IPS-20b (cell line): ENCODE measurements at regions not wholly inside any gene's neighbourhood (a gene's known extent, or its start where the extent isn't known, plus 50 kb on each side); places are given as distances from the start of the nearest gene placed in this dataset.

Experiments used
- H3K27ac ChIP-seq: one replicate; pipeline ENCODE4 v1.5.1; 2013; ENCODE audit warnings: low read length
- H3K27me3 ChIP-seq: 2 replicates; pipeline ENCODE4 v1.6.1; 2013; ENCODE audit warnings: mild to moderate bottlenecking, low read length, inconsistent platforms; ENCODE audit not compliant: insufficient read depth
- H3K36me3 ChIP-seq: 2 replicates; pipeline ENCODE4 v1.6.1; 2013; ENCODE audit warnings: low read depth, mild to moderate bottlenecking, inconsistent platforms, low read length, moderate library complexity; ENCODE audit not compliant: insufficient read depth
- H3K4me1 ChIP-seq: 2 replicates; pipeline ENCODE4 v1.6.1; 2013; ENCODE audit warnings: mild to moderate bottlenecking, control low read depth, inconsistent platforms, low read length, moderate library complexity; ENCODE audit not compliant: insufficient read depth
- H3K4me3 ChIP-seq: 2 replicates; pipeline ENCODE4 v1.5.1; 2013; ENCODE audit warnings: mild to moderate bottlenecking, low read length, inconsistent platforms
- H3K9ac ChIP-seq: 2 replicates; pipeline ENCODE4 v1.6.1; 2013; ENCODE audit warnings: low read depth, mild to moderate bottlenecking, inconsistent platforms, low read length, moderate library complexity
- H3K9me3 ChIP-seq: 2 replicates; pipeline ENCODE4 v1.6.1; 2013; ENCODE audit warnings: mild to moderate bottlenecking, low read depth, low read length, inconsistent platforms; ENCODE audit not compliant: insufficient read depth

DNA sequence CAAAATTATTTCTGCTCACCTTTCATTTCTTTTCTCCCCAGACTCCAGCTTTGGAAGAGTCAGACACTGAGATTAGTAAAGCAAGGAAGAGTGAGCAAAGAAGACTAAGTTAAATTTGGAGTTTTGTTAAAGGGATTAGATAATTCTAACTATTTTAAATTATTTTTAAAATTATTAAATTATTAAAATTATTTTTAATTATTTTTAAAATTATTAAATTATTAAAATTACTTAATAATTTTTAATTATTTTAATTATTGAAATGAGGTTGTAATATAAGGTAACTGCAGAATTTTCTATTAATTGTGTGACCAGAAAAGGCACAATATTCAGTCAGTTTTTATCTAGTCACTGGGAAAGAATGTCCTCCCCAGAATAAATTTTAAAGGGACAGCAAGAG is 185.0 kb upstream of the EOMES start:
- Histone ChIP-seq H3K9me3 (no peaks in the 10 kb centered on the region), H3K9ac (no peak overlapping the region), H3K4me3 (no peak overlapping the region), H3K36me3 (no peaks in the 10 kb centered on the region), H3K27ac (no peak overlapping the region), H3K4me1 (peaks cover 2% of the 10 kb centered on the region; the same call in 1 of the 2 replicates), H3K27me3 (no peaks in the 10 kb centered on the region)

DNA sequence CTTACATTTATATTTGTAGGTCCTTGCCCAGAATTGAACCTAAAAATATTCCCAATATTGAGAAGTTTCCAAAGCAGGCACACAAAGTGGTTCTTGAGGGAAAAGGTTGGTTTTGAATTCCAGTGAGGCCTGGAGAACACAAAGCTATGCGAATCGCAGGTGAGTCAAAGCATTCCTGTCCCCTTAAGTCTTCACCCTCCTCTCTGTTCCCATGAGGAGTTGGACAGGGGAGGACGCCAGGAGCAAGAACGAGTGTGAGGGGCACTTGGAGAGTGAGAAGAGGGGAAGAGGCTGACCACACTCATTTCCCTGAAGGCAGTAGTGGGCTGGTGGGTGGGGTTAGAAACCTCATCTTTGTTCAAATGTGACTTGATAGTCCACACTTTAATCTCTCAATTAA is 185.8 kb upstream of the EOMES start:
- Histone ChIP-seq H3K27ac (no peak overlapping the region), H3K27me3 (no peaks in the 10 kb centered on the region), H3K9me3 (no peaks in the 10 kb centered on the region), H3K4me3 (no peak overlapping the region), H3K9ac (no peak overlapping the region), H3K36me3 (no peaks in the 10 kb centered on the region), H3K4me1 (peaks cover 2% of the 10 kb centered on the region; the same call in 1 of the 2 replicates)

DNA sequence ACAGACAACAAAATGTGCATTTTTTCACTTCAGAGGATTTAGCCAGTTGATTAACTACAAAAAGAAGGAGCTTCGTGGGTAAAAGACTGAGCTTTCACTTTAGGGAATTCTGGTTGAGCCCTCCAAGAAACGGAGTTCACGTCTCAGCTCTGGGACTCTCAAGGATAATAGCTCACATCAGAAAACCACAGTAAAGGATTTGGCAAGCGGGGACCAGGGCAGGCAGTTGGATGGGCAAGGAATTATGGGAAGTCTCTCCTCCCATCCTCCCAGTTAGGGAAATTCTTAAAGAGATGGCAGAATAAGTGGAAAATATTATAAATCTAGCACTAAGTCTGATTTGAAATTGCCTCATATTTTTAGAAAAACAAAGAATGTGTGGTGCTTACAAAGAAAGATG is 188.3 kb upstream of the EOMES start:
- Histone ChIP-seq H3K27me3 (no peaks in the 10 kb centered on the region), H3K9ac (no peak overlapping the region), H3K9me3 (no peaks in the 10 kb centered on the region), H3K36me3 (no peaks in the 10 kb centered on the region), H3K4me3 (no peak overlapping the region), H3K4me1 (peaks cover 2% of the 10 kb centered on the region; the same call in 1 of the 2 replicates), H3K27ac (no peak overlapping the region)

DNA sequence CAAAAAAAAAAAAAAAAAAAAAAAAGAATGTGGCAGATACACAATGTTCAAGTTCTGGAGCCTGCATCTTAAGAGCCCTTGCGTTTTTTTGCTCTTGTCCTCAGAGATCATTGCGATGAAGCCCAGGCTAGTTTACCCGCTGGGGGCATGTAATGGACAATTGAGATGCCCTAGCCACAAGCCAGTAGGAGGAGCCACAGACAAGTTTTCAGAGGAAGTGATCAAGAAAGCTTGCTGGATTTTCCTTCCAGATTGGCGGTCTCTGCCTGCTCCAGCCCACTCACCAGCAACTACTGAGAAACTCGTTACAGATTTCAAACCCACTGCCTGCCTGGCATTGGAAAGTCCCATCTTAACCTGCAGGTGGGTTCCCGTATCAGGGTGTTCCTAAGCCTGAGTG is 192.1 kb upstream of the EOMES start:
- Histone ChIP-seq H3K27me3 (no peaks in the 10 kb centered on the region), H3K4me3 (no peak overlapping the region), H3K4me1 (no peaks in the 10 kb centered on the region), H3K27ac (no peak overlapping the region), H3K9me3 (no peaks in the 10 kb centered on the region), H3K36me3 (no peaks in the 10 kb centered on the region), H3K9ac (no peak overlapping the region)

DNA sequence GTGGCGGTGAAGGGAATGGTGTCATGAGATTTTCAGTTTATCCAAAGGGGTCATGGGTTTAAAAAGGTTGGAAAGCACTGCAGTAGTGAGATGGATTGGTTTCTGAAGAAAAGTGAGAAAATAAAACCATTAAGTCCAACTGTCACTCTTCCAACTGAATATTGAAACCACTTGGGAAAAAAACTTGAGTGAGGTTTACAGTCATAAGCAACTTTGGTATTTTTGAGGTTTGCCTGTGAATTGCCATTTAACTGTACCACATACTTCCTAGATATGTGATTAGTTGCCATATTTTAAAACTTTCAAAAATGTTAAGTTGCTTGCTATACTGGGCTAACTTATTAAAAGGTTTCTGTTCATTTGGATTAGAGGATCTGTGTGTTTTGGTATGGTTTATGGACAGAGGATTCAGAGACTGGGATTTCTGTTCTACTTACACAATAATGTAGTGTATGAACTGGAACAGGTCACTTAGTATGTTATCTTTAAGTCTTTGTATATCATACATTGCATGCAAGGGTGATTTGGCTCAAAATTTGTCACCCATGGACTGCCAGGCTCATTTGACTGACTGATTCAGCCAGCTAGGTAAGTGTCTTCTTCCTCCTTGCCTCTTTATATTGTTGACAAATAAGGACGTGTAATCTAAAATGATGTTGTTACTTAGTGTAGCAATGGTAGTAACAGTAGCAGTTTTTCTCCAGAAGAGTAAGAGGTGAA is 201.4 kb upstream of the EOMES start:
- Histone ChIP-seq H3K27me3 (no peaks in the 10 kb centered on the region), H3K36me3 (no peaks in the 10 kb centered on the region), H3K9ac (no peak overlapping the region), H3K9me3 (no peaks in the 10 kb centered on the region), H3K27ac (no peak overlapping the region), H3K4me3 (no peak overlapping the region), H3K4me1 (no peaks in the 10 kb centered on the region)

DNA sequence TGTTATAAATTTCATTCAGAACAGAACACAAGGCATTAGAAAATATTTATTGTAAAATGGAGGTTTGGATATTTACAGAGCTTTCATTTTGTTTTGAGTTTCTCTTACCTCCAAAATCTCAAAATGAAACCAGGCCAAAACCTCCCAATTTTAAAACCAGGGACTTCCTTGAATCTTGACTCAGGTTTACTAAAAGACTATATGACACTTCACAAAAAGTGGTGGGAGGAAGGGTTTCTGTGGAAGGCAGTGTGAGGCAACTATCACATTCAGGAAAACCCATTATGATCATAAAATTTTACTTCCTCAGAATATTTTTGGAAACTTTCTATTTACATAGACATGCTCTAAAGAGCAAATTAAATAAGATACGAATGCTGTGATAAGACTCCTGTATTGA is 205.8 kb upstream of the EOMES start:
- H3K27me3 ChIP-seq: no peaks in the 10 kb centered on the region
- no peaks in the 10 kb centered on the region for H3K9me3 ChIP-seq
- H3K36me3 ChIP-seq: no peaks in the 10 kb centered on the region
- no peak overlapping the region for H3K9ac ChIP-seq
- no peak overlapping the region for H3K27ac ChIP-seq
- no peaks in the 10 kb centered on the region for H3K4me1 ChIP-seq
- no peak overlapping the region for H3K4me3 ChIP-seq

DNA sequence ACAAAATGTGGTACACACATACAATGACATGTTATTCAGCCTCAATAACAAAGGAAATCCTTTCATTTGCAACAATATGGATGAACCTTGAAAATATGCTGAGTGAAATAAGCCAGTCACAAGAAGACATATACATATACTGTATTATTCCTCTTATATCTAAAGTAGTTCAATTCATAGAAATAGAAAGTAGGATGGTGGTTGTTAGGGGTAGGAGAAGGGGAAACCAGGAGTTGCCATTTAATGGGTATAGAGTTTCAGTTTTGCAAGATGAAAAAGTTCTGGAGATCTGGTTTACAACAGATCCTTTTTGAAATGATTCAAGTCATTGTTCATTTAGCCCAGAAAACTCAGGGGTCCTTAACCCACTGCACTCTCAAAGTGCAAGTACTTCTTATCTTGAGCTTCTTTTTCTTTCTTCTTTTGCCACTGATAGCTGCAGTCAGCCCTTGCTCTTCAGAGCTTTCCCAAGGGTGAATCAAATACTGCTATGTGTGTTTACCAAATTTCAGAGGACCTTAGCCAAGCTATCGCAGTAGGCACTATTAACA is 208.0 kb upstream of the EOMES start:
- H3K9ac ChIP-seq: no peak overlapping the region
- no peaks in the 10 kb centered on the region for H3K9me3 ChIP-seq
- H3K36me3 ChIP-seq: no peaks in the 10 kb centered on the region
- H3K4me1 ChIP-seq: no peaks in the 10 kb centered on the region
- no peaks in the 10 kb centered on the region for H3K27me3 ChIP-seq
- H3K4me3 ChIP-seq: no peak overlapping the region
- no peak overlapping the region for H3K27ac ChIP-seq

DNA sequence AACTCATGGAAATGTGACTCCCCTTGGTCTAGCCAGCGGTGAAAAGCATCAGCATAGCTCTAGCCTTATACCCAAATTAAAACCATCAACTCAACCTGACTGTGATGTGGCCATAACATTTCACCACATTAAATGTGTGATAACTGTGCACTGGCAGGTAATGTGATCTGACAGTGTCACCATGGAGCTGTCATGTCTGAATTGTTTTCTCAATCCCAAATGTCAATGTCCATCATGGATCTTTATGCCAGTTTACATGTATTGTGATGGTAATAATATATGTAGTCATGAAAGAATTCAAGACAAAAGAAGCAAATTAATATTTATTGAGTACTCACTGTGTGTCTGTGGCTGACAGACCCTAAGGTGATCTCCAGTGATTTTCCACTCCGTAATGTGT is 213.4 kb upstream of the EOMES start:
- Histone ChIP-seq H3K4me1 (peaks cover 9% of the 10 kb centered on the region; the same call in 1 of the 2 replicates), H3K9ac (no peak overlapping the region), H3K4me3 (no peak overlapping the region), H3K9me3 (no peaks in the 10 kb centered on the region), H3K36me3 (no peaks in the 10 kb centered on the region), H3K27me3 (no peaks in the 10 kb centered on the region), H3K27ac (no peak overlapping the region)

DNA sequence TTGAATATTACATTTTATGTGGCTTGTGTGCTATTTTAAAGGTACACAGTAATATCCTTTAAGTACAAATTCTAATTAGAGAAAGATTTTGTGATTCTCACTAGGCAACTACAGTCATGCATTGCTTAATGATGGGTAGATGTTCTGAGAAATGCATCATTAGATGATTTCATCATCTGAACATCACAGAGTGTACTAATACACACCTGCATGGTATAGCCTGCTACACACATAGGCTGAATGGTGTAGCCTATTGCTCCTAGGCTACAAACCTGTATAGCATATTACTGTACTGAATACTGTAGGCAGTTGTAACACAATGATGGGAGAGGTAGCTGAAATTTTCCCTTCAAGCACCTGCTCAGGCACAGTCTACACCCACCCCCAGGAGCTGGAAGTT is 217.4 kb upstream of the EOMES start:
- Histone ChIP-seq H3K4me1 (peaks cover 9% of the 10 kb centered on the region; the same call in 1 of the 2 replicates), H3K36me3 (no peaks in the 10 kb centered on the region), H3K9me3 (no peaks in the 10 kb centered on the region), H3K27me3 (no peaks in the 10 kb centered on the region), H3K9ac (no peak overlapping the region), H3K27ac (no peak overlapping the region), H3K4me3 (no peak overlapping the region)

DNA sequence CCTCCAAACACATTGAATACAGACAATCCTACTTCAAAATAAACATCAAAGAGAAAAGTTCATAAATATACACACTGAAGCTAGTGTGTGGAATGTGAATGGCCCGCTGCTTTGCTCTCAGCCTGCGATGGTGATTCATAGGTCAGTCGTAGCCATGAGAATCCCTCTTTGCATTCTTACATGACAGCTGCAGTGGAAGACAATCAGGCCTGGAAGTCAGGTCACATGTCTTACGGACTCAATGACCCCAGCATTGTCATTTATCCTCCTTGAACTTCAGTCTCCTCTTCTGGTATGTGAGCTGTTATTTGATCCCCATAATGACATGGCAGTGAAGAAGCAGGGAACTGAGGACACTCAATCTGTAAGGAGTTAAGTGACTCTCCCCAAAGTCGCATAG is 217.8 kb upstream of the EOMES start:
- no peaks in the 10 kb centered on the region for H3K27me3 ChIP-seq
- no peak overlapping the region for H3K4me3 ChIP-seq
- H3K4me1 ChIP-seq: peaks cover 9% of the 10 kb centered on the region; the same call in 1 of the 2 replicates
- no peaks in the 10 kb centered on the region for H3K36me3 ChIP-seq
- H3K9ac ChIP-seq: no peak overlapping the region
- H3K27ac ChIP-seq: no peak overlapping the region
- no peaks in the 10 kb centered on the region for H3K9me3 ChIP-seq

DNA sequence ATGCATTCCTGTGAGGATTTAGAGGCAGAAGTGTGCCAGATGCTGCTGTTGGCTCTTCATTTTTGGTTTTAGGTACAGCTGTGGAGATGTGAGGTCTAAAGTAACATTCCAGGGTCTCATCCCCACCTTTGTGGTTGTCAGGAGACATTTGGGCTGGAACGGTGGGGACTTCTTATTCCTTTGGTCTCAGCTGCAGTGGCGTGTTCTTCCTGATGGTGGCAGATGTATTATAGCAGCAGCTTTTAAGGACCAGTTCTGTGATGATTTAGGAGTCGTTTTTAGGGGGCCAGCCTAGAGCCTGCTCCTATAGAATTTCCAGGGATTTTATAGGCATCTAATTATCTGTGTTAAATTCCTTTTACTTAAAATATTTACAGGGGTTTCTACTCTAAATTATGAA is 221.0 kb upstream of the EOMES start:
- Histone ChIP-seq H3K4me3 (no peak overlapping the region), H3K27ac (no peak overlapping the region), H3K9me3 (no peaks in the 10 kb centered on the region), H3K4me1 (peaks cover 9% of the 10 kb centered on the region; the same call in 1 of the 2 replicates), H3K36me3 (no peaks in the 10 kb centered on the region), H3K27me3 (no peaks in the 10 kb centered on the region), H3K9ac (no peak overlapping the region)

DNA sequence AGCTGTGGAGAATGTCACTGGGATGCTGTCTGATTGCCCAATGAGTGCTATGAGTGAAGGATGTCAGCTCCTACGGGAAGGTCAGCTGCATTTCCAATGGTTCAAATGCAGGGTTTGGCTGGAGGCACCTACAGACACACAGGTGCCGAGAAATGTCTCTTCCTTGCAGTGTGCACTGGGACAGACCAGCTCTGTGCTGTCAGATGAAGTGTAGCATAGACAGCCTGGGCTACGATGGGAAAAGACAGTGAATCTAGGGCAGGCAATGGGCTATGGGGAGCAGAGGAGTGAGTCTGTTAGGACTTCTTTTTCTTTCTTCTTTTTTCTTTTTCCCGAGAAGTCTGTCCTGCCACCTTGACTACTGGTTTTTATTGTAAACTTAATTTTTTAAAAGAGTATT is 223.1 kb upstream of the EOMES start:
- 0 out of 2 replicates have a peak, but pooled peaks cover under 1% of the 10 kb centered on the region for H3K4me1 ChIP-seq
- no peak overlapping the region for H3K9ac ChIP-seq
- no peaks in the 10 kb centered on the region for H3K27me3 ChIP-seq
- H3K27ac ChIP-seq: no peak overlapping the region
- H3K36me3 ChIP-seq: no peaks in the 10 kb centered on the region
- no peaks in the 10 kb centered on the region for H3K9me3 ChIP-seq
- H3K4me3 ChIP-seq: no peak overlapping the region
